GM13976 (cell line): ENCODE measurements at regions not wholly inside any gene's neighbourhood (a gene's known extent, or its start where the extent isn't known, plus 50 kb on each side); places are given as distances from the start of the nearest gene placed in this dataset.

Experiments used
- DNase-seq: peaks from one replicate; pipeline ENCODE4 v3.0.0; 2012; ENCODE audit warnings: low spot score
- CTCF ChIP-seq: IDR thresholded peaks from 2 replicates; pipeline ENCODE4 v1.5.1; 2012; ENCODE audit warnings: borderline replicate concordance, mild to moderate bottlenecking; ENCODE audit not compliant: insufficient read depth; ENCODE audit errors: extremely low read depth, missing control alignments, control extremely low read depth
- in situ Hi-C: fragments of 300-500 bp; cut with MboI; formaldehyde crosslinking; loops from one replicate; pipeline ENCODE4 v1.12.0; 2022; ENCODE audit warnings: low sequenced_read_pairs, mixed read lengths, inconsistent platforms; ENCODE audit not compliant: unreplicated experiment

- no peak for DNase-seq
- in situ Hi-C loops = no loop called here
- TF ChIP-seq CTCF = no peak
Measured at GRCh38 chr18:66731890-66732289, 128.0 kb upstream of the CDH19 start.

- in situ Hi-C loops = no loop called here
- TF ChIP-seq CTCF = no peak
- no peak for DNase-seq
Measured at GRCh38 chr18:66729442-66730239, 125.8 kb upstream of the CDH19 start.

- no peak for DNase-seq
- TF ChIP-seq CTCF = no peak
- in situ Hi-C loops = no loop called here
Measured at GRCh38 chr18:66728951-66729350, 125.1 kb upstream of the CDH19 start.

- in situ Hi-C loops = no loop called here
- no peak for TF ChIP-seq CTCF
- DNase-seq = no peak
Measured at GRCh38 chr18:66727991-66728390, 124.1 kb upstream of the CDH19 start.

GRCh38 chr18:66724664-66725356 lies 120.9 kb upstream of the CDH19 start:
- no peak for DNase-seq
- no peak for TF ChIP-seq CTCF
- in situ Hi-C loops = no loop called here

- DNase-seq = no peak
- no peak for TF ChIP-seq CTCF
- in situ Hi-C loops = no loop called here
Measured at GRCh38 chr18:66722671-66723070, 118.8 kb upstream of the CDH19 start.
